Activated CD4-positive, alpha-beta memory T cell treated with anti-CD3 and anti-CD28 coated beads, Interleukin-2, amount 10 ng/mL, durations not matched to agents 7 days and 5 days (primary cell): ENCODE measurements at regions not wholly inside any gene's neighbourhood (a gene's known extent, or its start where the extent isn't known, plus 50 kb on each side); places are given as distances from the start of the nearest gene placed in this dataset.

Experiments used
- CTCF ChIA-PET: fragments of 350-600 bp; sonication (Branson Sonifier 250); formaldehyde crosslinking; loops from one replicate; lab custom pipeline; 2021; ENCODE audit warnings: antibody characterized with exemption, inconsistent platforms; lab: Charles Lee
- POLR2A ChIA-PET: fragments of 350-600 bp; sonication (Branson Sonifier 250); formaldehyde crosslinking; loops from one replicate; lab custom pipeline; 2021; ENCODE audit warnings: antibody characterized with exemption; lab: Charles Lee
- DNase-seq: peaks from one replicate; pipeline ENCODE4 v3.0.0-alpha.2; 2020
- H3K27ac Mint-ChIP-seq: one replicate; pipeline ENCODE4 v1.8.0; 2021; ENCODE audit warnings: mild to moderate bottlenecking, mixed read lengths
- H3K27me3 Mint-ChIP-seq: one replicate; pipeline ENCODE4 v1.8.0; 2021; ENCODE audit warnings: mixed read lengths
- H3K36me3 Mint-ChIP-seq: one replicate; pipeline ENCODE4 v1.8.0; 2021; ENCODE audit warnings: low read depth, mixed read lengths
- H3K4me1 Mint-ChIP-seq: one replicate; pipeline ENCODE4 v1.8.0; 2021; ENCODE audit warnings: mixed read lengths
- H3K4me3 Mint-ChIP-seq: one replicate; pipeline ENCODE4 v1.8.0; 2021; ENCODE audit warnings: mild to moderate bottlenecking, mixed read lengths
- H3K9me3 Mint-ChIP-seq: one replicate; pipeline ENCODE4 v1.8.0; 2021; ENCODE audit warnings: mixed read lengths

DNA sequence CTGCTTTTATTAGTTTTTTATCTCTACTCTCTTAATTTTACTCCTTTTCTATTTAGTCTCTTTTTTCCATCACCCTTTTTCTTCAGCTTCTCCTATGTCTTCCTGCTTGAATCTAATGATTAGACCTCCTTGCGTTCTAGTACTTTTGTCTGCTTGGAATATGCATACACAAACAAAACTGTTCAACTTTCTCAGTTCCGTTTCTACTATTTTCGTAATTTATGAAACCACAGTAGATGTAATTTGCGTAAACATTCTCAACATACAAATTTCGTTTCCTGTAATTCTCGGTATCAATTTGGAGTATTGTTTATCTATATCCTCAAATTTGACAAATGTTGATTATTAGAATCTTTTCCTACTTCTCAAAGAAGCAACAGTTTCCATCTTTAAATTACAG lies 772.5 kb downstream of the USP25 start:
- Mint-ChIP-seq H3K9me3 (peaks cover 3% of the 10 kb centered on the region), H3K27me3 (no peaks in the 10 kb centered on the region), H3K4me1 (no peaks in the 10 kb centered on the region), H3K36me3 (no peaks in the 10 kb centered on the region), H3K4me3 (no peak overlapping the region), H3K27ac (no peak overlapping the region)
- ChIA-PET CTCF (no interaction called here), POLR2A (no interaction called here)
- no peak for DNase-seq

DNA sequence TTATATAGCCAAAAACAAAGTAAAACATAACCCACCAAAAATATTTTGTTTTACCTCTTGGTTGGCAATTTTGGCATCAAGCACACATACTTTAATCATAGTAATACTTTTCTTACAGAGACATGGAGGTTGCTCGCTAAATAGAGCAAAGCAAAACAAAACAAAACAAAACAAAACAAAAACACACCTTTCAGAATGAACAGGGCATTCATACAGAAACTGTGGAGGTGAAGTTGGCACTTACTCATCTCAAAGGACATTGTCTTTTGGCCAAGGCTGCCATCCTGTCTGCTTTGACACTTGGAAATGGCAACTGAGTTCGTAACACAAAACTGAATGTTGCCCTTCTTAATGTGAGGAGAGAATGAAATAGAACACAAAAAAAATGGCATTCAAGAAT lies 773.1 kb downstream of the USP25 start:
- no peak overlapping the region for H3K4me3 Mint-ChIP-seq
- ChIA-PET CTCF (no interaction called here), POLR2A (no interaction called here)
- DNase-seq, result no peak
- no peak overlapping the region for H3K27ac Mint-ChIP-seq
- no peaks in the 10 kb centered on the region for H3K4me1 Mint-ChIP-seq
- H3K27me3 Mint-ChIP-seq, result no peaks in the 10 kb centered on the region
- H3K36me3 Mint-ChIP-seq, result no peaks in the 10 kb centered on the region
- H3K9me3 Mint-ChIP-seq, result no peaks in the 10 kb centered on the region

DNA sequence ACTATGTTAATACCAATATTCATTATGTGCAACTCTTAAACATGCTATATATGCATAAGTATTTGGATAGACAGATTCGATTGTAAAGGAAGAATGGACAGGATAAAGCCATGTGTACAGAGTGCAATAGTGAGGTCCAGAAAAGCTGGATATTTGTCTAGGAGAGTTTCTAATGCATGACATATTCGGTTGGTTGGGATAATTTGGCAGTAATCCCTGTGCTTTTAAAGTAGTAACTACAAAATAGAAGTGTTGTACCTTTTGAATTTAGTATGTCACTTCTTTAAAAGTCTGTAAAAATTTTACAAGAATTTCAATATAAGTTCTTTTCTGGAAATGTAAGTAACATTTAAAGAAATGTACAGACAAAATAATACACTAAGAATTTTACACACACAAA lies 774.5 kb downstream of the USP25 start:
- no peak for DNase-seq
- peaks cover 2% of the 10 kb centered on the region for H3K9me3 Mint-ChIP-seq
- no peak overlapping the region for H3K27ac Mint-ChIP-seq
- H3K36me3 Mint-ChIP-seq, result no peaks in the 10 kb centered on the region
- no peaks in the 10 kb centered on the region for H3K4me1 Mint-ChIP-seq
- ChIA-PET CTCF (no interaction called here), POLR2A (no interaction called here)
- H3K27me3 Mint-ChIP-seq, result no peaks in the 10 kb centered on the region
- H3K4me3 Mint-ChIP-seq, result no peak overlapping the region

DNA sequence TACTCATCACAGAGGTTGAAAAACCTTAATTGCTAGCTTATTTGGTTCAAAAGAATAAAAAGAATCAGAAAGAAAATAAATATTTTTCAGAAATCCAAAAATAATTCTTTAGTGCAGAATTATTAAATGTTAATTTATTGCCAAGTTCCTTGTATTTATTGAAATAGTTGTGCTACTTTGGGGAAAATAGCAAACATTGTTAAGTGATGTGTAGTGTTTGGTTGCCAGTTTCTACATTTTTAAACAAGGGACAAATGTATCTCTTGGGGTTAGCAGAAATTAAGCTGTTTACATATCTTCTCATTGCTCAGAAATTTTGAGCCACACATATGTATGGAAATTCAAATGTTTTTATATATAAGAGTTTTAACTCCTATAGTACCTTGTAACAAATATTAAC lies 775.0 kb downstream of the USP25 start:
- Mint-ChIP-seq H3K4me3 (no peak overlapping the region), H3K9me3 (peaks cover 5% of the 10 kb centered on the region), H3K27me3 (no peaks in the 10 kb centered on the region), H3K36me3 (no peaks in the 10 kb centered on the region), H3K4me1 (no peaks in the 10 kb centered on the region), H3K27ac (no peak overlapping the region)
- no peak for DNase-seq
- CTCF ChIA-PET, result no interaction called here
- POLR2A ChIA-PET, result no interaction called here

DNA sequence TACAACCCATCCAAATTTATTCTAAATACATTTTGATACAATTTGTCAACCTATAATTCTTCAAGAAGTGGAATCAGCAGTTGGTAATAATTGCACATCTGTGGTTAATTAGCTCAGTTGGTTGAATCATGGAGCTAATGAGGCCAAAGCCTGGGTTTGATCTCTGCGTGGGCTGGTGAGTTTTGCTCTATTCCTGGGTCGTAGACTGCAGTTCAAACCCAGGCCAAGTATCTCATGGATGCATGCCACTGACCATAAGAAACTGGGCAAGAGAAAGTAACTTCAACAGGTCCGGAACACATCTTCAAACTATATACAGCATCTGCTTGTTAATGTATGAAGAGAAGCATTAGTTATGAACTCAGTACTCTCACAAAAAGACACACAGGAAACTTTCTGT lies 779.7 kb downstream of the USP25 start:
- Mint-ChIP-seq H3K27me3 (no peaks in the 10 kb centered on the region), H3K4me1 (no peaks in the 10 kb centered on the region), H3K27ac (no peak overlapping the region), H3K9me3 (peaks cover 9% of the 10 kb centered on the region), H3K36me3 (no peaks in the 10 kb centered on the region), H3K4me3 (no peak overlapping the region)
- ChIA-PET POLR2A (no interaction called here), CTCF (no interaction called here)
- DNase-seq, result no peak

DNA sequence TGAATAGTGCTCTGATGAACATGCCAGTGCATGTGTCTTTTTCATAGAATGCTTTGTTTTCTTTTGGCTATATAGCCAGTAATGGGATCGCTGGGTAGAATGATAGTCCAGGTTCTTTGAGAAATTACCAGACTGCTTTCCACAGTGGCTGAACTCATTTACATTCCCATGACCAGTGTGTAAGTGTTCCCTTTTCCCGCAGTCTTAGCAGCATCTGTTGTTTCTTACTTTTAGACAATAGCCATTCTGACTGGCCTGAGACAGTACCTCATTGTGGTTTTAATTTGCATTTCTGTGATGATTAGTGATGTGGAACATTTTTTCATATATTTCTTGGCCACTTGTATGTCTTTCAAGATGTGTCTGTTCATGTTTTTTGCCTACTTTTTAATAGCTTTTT lies 784.5 kb downstream of the USP25 start:
- no peak for DNase-seq
- Mint-ChIP-seq H3K9me3 (peaks cover 7% of the 10 kb centered on the region), H3K4me1 (no peaks in the 10 kb centered on the region), H3K27ac (no peak overlapping the region), H3K36me3 (no peaks in the 10 kb centered on the region), H3K27me3 (no peaks in the 10 kb centered on the region), H3K4me3 (no peak overlapping the region)
- ChIA-PET CTCF (no interaction called here), POLR2A (no interaction called here)

DNA sequence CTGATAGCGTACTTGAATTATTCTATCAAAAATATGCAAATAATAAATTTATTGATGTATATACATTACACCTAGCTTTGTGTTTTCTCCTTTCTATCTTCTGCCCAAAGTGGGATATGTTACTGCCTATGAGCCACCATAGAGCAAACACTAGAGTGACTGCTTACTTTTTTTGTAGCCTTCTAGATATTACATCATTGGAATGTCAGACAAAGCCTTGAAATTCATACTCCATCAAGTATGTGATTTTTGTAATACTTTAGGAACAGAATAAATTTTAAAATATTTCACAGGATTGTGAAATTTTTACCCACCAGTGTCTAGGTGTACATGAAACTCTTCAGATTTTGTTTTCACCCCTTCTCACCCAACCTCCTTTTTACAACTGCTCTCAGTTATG lies 787.6 kb downstream of the USP25 start:
- DNase-seq, result no peak
- H3K9me3 Mint-ChIP-seq, result no peaks in the 10 kb centered on the region
- no peaks in the 10 kb centered on the region for H3K36me3 Mint-ChIP-seq
- ChIA-PET CTCF (no interaction called here), POLR2A (no interaction called here)
- no peak overlapping the region for H3K4me3 Mint-ChIP-seq
- H3K4me1 Mint-ChIP-seq, result no peaks in the 10 kb centered on the region
- H3K27ac Mint-ChIP-seq, result no peak overlapping the region
- H3K27me3 Mint-ChIP-seq, result no peaks in the 10 kb centered on the region

DNA sequence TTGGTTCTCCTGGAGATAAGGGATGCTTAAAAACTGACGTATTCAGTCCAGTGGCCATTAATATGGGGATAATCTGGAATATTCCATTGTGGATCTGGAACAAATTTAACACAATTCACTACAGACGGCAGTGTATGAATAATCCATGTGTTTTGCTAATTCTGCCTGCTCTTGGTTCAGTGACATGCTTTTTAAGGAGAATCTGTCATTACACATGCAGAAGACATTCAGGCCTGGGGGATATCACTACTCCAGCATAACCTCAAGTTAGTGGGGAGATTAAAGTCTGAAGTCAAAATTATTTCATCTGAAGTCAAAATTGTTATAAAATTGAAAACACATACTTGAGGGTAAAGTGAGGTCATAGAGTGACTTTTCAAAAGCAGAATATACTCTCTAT lies 789.3 kb downstream of the USP25 start:
- POLR2A ChIA-PET, result no interaction called here
- Mint-ChIP-seq H3K9me3 (peaks cover 4% of the 10 kb centered on the region), H3K4me3 (no peak overlapping the region), H3K27ac (no peak overlapping the region), H3K4me1 (no peaks in the 10 kb centered on the region), H3K27me3 (no peaks in the 10 kb centered on the region), H3K36me3 (no peaks in the 10 kb centered on the region)
- DNase-seq, result no peak
- CTCF ChIA-PET, result no interaction called here

DNA sequence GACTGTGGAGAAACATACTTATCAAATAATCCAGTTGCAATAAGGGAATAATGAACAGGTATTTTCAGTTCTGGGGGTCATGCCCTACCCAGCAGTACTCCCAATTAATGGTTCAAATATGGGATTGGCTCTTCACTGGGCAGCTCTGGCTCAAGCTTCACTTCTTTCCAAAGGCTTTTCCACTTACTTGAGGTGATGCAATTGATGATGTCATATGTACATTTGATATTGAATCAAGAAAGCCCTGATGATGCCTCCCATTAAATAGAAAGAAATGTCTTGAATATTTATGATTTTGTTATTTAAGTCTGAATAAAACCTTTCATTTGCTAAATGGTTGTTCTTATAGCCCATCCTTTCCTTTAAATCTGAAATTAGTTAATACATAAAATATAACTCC lies 789.9 kb downstream of the USP25 start:
- no peaks in the 10 kb centered on the region for H3K4me1 Mint-ChIP-seq
- no peaks in the 10 kb centered on the region for H3K36me3 Mint-ChIP-seq
- POLR2A ChIA-PET, result no interaction called here

DNA sequence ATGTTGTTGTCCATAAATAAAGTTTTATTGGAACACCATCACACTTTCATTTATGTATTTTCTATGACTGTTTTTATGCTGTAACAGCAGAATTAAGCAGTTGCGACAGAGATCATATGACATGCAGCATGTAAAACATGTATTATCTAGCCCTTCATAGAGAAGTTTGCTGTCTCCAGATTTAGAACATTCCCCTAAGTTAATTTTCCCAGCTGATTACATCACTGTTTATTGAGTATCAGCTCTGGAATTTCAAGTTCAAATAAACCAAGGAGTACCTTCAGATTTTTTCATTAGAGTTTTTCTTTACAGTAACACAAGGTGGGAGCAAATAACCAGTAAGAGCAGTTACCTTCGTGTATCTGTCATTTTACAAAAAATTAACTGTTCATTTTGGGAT lies 792.8 kb downstream of the USP25 start:
- ChIA-PET POLR2A (no interaction called here), CTCF (no interaction called here)
- Mint-ChIP-seq H3K4me3 (no peak overlapping the region), H3K27ac (no peak overlapping the region), H3K4me1 (no peaks in the 10 kb centered on the region), H3K36me3 (no peaks in the 10 kb centered on the region), H3K9me3 (peaks cover 7% of the 10 kb centered on the region), H3K27me3 (no peaks in the 10 kb centered on the region)
- no peak for DNase-seq

More for the DNA sequence above, 789.9 kb downstream of the USP25 start:
- Mint-ChIP-seq H3K9me3 (peaks cover 4% of the 10 kb centered on the region), H3K27me3 (no peaks in the 10 kb centered on the region), H3K27ac (no peak overlapping the region), H3K4me3 (no peak overlapping the region)
- CTCF ChIA-PET, result no interaction called here
- no peak for DNase-seq

DNA sequence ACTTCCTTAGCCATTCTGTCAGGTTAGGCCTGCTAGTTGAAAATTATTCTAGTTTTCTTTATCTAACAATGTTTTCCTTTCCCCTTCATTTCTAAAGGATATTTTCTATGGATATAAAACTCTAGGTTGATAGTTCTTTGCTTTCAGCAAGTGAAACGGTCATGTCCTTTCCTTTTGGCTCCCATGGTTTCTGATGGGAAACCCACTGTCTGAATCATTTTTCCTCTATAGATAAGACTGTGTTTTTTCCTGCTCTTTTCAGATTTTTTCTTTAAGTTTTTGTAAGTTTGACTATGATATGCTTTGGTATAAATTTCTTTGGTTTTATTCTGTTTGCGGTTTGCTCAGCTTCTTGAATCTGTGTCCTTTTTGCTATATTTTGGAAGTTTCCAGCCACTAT lies 800.9 kb downstream of the USP25 start:
- Mint-ChIP-seq H3K36me3 (no peaks in the 10 kb centered on the region), H3K27me3 (no peaks in the 10 kb centered on the region), H3K27ac (no peak overlapping the region), H3K4me3 (no peak overlapping the region), H3K4me1 (no peaks in the 10 kb centered on the region), H3K9me3 (peaks cover 26% of the 10 kb centered on the region)
- ChIA-PET POLR2A (no interaction called here), CTCF (no interaction called here)
- DNase-seq, result no peak

DNA sequence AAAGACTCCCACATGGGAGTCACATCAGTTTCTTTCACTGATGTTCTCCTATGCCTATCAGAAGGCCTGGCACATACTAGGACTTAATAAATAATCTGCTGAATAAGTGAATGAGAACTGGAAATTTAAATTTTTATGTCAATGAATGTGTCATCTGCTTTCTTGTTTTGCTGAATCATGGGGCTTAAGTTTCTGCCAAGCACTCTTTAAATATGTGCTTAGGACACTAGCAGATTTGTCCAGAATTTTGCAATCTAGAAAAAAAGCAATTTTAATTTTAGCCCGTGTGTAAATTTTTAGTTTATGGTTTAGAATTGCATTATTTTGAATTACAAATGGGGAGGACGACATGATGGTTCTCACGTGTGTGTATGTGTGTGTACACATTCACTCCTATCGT lies 803.1 kb downstream of the USP25 start:
- ChIA-PET POLR2A (no interaction called here), CTCF (no interaction called here)
- no peaks in the 10 kb centered on the region for H3K27me3 Mint-ChIP-seq
- no peak for DNase-seq
- no peak overlapping the region for H3K27ac Mint-ChIP-seq
- H3K9me3 Mint-ChIP-seq, result peaks cover 24% of the 10 kb centered on the region
- no peaks in the 10 kb centered on the region for H3K36me3 Mint-ChIP-seq
- H3K4me3 Mint-ChIP-seq, result no peak overlapping the region
- no peaks in the 10 kb centered on the region for H3K4me1 Mint-ChIP-seq

DNA sequence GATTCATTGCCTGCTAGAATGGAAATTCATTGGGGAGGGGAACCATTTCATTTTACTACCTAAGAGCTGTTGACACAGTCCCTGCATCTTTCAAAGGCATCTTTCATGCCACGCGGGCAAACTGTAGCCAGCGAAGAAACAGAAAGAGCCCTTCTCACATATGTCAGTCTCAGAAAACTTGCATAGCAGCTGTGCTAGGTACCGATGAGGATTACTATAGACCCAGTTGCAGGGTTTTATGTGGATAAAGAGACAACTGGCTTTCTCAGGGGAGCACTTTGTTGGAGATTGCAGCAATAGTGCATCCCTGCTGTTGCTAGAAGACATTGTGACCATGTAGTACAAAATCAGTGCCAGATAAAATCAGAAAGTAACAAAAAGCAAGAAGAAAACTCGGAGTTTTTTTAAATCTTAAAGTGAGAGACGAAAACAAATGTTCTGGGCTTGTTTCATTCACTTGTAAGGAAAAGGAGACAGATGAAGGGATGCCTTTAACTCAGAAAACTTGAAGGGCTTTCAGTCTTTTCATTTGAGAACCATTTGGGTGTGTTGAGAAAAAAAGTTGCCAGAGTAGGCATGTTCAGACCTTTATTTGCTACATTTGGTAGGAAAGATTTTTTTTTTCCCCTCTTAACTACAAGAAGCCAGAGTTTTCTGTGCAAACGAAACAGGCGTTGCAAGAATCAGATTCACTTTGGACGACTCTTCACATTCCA lies 804.1 kb downstream of the USP25 start:
- CTCF ChIA-PET, result no interaction called here
- Mint-ChIP-seq H3K4me1 (no peaks in the 10 kb centered on the region), H3K27ac (no peak overlapping the region), H3K4me3 (no peak overlapping the region), H3K36me3 (no peaks in the 10 kb centered on the region), H3K27me3 (no peaks in the 10 kb centered on the region), H3K9me3 (peaks cover 19% of the 10 kb centered on the region)
- no peak for DNase-seq
- POLR2A ChIA-PET, result no interaction called here

DNA sequence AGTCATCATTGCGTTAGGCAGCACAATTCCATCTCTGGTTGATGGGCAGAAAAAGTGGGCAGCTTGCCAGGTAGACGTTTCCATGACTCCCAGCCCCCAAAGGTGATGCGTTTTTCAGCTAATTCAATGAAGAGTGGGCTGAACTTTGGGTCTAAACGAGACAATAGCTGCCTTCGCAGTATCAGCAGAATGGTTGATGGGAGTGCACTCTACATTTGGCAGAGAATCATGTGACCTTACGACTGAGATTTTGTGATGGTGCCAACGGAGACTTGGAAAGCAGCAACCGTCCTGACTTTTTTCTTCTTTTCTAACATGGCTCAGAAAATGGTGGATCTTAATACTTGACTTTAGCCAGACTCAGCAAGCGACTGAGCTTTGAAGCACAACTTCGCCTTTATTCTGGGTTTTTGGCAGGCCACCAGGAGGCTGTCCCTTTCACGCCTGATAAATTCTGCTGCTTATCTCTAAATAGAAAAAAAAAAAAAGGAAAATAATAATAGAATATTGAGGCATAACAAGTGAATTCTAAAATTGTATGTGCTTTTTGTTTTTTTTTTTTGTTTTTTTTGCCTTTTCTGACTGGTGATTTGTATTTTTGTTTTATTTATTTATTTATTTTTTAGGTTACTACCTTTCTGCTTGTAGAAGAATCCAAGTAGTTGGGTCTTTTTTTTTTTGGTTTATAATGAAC lies 804.8 kb downstream of the USP25 start:
- Mint-ChIP-seq H3K9me3 (peaks cover 15% of the 10 kb centered on the region), H3K4me3 (no peak overlapping the region), H3K4me1 (no peaks in the 10 kb centered on the region), H3K27ac (no peak overlapping the region), H3K36me3 (no peaks in the 10 kb centered on the region), H3K27me3 (no peaks in the 10 kb centered on the region)
- ChIA-PET POLR2A (no interaction called here), CTCF (no interaction called here)
- no peak for DNase-seq
